Jurkat, Clone E6-1 (cell line): ENCODE measurements at regions not wholly inside any gene's neighbourhood (a gene's known extent, or its start where the extent isn't known, plus 50 kb on each side); places are given as distances from the start of the nearest gene placed in this dataset.
"Not testable (repeated sequence)": the region's sequence is repeated elsewhere in the genome, so short reads cannot be mapped to it uniquely, and the experiment has no call there.

Experiments
- DNase-seq: peaks from one replicate; pipeline ENCODE4 v3.0.0-alpha.2; 2011; ENCODE audit warnings: low read depth, low spot score
- H3K4me3 ChIP-seq: 2 replicates; pipeline ENCODE4 v1.5.1; 2011; ENCODE audit warnings: mild to moderate bottlenecking, low read length, control low read depth, moderate library complexity

GRCh38 chr13:73303851-73304250, 245.0 kb downstream of the KLF5 start:
- no peak for DNase-seq

DNA sequence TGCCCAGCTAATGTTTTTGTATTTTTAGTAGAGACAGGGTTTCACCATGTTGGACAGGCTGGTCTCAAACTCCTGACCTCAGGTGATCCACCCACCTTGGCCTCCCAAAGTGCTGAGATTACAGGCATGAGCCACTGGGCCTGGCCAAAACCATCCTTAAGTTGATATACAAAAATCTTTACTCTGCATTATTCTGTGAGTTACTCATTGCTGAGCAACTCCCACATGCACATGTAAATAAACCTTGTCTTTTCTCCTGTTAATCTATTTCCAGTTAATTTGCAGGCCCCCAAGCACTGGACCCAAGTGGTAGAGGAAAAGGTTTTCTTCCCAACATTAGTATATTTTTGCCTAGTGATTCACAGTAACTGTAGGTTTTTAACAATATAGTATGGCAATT, 242.8 kb downstream of the KLF5 start:
- DNase-seq, H3K4me3 ChIP-seq: not testable (repeated sequence)

More at GRCh38 chr13:73303851-73304250, 245.0 kb downstream of the KLF5 start:
- H3K4me3 ChIP-seq, result no peak overlapping the region

DNA sequence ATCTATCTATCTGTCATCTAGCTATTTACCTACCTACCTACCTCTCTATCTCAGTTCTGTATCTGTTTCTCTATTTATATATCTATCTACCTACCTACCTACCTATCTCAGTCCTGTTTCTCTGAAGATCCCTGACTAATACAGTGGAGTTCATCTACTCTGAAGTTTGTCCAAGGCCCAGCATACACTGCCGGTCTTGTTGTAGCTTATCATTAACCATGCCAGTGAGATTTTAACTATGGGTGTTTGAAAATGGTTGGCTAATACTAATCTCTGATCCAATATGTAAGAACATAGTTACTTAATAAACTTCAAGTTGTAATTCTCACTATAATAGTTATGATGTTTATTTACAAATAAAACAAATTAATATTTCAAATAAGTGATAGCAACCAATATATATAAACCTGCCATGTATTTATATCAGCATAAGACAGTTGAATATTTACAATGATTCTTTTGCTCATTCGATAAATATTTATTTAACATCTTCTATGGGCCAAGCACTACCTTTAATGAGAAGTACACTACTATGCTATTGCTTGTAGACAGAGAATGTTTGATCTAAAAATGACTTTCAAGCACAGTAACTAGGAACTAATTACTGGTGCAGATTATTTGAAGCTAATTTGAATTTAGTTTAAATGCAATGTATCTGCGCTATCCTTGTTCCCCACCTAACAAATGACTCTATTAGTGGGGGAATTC, 242.1 kb downstream of the KLF5 start:
- H3K4me3 ChIP-seq, result no peak overlapping the region
- DNase-seq, result no peak

DNA sequence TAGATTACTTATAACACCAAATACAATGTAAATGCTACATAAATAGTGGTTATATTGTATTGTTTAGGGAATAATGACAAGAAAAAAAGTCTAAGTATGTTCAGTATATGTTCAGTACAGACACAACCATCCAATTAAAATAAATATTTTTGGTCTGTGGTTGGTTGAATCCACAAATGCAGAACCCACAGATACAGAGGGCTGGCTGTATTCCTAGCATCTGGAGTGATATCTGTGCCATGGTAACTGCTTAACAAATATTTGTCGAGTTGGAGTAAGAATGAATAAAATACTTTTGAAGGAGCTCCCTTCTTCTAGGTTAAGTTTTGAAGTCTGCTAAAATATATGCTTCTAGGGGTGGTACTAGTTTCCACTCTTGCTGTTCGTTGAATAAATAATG, 241.0 kb downstream of the KLF5 start:
- DNase-seq, result no peak
- no peak overlapping the region for H3K4me3 ChIP-seq

- DNase-seq, result no peak
- no peak overlapping the region for H3K4me3 ChIP-seq
These were observed 235.2 kb downstream of the KLF5 start for GRCh38 chr13:73293913-73294523.

- H3K4me3 ChIP-seq, result no peak overlapping the region
- no peak for DNase-seq
These were observed 233.3 kb downstream of the KLF5 start for GRCh38 chr13:73292127-73292526.

DNA sequence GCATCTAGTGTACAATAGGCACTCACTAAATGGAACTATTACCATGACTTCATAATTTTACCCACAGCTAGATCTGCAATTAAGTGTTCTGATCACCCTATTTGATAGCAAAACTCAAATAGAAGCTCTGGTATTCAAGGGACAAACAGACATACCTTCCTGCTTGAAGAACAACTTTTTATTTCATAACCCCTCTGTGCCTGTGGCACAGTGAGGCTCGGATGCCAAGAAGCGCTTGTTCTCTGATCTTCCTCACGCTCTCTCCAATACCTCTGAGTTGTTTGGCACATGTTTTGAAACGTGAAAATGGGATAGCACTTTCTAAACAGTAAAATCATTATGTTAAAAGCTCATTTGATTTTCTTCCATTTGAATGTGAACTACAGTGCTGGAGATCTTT, 232.0 kb downstream of the KLF5 start:
- no peak overlapping the region for H3K4me3 ChIP-seq
- DNase-seq, result no peak

GRCh38 chr13:73288596-73288995, 229.8 kb downstream of the KLF5 start:
- DNase-seq, result no peak
- no peak overlapping the region for H3K4me3 ChIP-seq

GRCh38 chr13:73287831-73288230, 229.0 kb downstream of the KLF5 start:
- no peak overlapping the region for H3K4me3 ChIP-seq

DNA sequence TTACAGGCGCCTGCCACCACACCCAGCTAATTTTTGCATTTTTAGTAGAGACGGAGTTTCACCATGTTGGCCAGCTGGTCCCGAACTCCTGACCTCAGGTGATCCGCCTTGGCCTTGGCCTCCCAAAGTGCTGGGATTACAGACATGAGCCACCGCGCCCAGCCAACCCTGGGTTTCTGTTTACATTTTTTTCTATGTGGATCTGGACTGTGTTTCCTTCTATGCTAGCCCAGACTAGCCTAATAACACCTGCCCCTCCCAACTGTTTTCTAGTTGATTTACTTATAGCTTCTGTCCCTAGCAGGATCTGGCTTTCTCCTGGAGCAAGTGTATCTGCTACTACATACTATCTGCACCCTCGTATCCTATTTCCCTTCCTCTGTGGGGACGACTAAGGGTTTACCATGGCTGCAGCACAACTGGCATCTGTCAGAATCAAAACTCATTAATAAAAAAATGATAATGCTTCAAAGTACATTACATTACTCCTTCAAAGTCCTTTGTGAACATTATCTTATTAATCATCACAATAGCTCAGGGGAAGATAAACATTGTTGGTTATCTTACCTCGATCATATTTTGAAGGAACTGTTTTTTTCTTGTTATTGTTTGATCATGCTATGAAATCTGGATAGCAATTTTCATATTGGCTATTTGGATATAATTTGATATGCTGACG, 228.3 kb downstream of the KLF5 start:
- no peak for DNase-seq
- no peak overlapping the region for H3K4me3 ChIP-seq

More at GRCh38 chr13:73287831-73288230, 229.0 kb downstream of the KLF5 start:
- DNase-seq, result no peak

DNA sequence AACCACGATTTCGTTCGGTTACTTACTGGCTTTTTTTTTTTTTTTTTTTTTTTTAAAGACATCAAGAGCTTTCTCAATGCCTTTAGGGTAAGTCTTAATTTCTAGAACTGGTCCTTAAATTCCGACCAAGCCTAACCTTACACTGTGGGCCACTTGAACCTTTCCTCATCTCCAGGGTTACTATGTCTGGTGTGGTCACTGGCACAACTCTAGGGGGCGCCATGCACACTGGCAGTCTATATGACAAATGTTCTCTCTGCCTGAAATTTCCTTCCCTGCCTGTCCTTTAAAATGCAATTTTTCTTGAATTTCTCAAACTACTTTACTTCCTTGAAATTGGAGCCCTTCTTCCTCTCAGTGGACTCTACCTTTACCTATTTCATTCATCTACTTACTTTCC, 227.4 kb downstream of the KLF5 start:
- no peak for DNase-seq
- H3K4me3 ChIP-seq, result no peak overlapping the region

DNA sequence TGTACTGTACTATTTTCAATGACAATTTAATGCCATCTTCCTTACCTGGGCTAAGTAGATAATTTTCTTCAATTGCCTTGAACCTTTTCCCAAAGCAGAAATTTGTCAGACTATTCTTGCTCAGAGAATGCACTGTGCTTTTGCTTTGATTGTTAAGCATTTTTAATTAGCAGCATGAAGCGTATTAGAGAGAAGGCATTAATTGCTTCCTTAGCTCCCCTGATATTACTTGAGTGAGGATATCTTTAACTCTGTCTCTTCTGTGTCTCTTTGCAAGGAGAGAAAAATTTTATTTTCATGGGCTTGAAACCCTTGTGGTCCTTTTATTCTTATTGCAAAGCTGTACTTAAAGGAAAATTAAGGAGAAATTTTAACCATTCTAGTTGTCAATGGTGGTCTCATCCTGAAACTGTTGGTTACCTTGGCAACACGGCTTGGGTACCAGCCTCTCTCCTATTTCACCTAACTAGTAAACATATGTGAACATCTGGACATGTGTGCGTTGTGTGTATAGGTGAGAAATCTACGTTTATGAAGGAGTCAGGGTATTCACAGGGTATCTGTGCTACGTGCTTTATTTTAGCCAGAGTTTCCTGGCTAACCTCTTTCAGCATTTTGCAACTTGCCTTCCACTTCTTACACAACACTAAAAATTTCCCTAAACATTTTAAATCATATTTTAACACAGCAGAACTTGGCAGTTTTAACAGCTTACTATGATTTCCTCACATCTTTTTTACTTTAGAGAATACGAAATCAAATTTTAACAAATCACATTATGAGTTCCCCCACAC, 225.5 kb downstream of the KLF5 start:
- no peak for DNase-seq
- no peak overlapping the region for H3K4me3 ChIP-seq

DNA sequence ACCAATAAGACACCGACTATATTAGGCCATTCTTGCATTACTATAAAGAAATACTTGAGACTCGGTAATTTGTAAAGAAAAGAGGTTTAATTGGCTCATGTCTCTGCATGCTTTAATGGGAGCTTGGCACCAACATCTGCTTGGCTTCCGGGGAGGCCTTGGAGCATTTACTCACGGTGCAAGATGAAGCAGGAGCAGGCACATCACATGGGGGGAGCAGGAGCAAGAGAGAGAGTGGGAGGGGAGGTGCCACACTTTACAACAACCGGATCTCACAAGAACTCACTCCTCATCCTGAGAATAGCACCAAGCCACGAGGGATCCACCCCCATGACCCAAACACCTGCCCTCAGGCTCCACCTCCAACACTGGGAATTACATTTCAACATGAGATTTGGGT, 224.8 kb downstream of the KLF5 start:
- no peak for DNase-seq
- H3K4me3 ChIP-seq, result no peak overlapping the region

DNA sequence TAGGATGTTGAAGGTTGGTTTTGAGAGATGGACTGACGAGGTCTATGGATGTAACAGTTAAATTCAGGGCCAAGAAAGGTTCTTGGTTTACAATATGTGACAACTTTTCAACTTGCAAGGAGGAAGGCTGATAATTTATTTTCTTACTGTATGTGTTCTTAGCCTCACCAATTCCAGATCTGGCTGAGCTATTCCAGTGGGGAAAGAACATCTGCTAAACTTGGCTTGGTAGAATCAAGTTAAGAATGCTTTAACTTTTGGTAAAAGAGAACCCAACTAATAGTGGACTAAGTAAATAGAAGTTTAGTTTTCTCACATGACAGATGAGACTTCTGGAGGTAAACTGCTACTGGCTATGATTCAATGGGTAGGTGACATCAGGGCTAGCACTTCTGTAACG, 222.9 kb downstream of the KLF5 start:
- no peak for DNase-seq
- H3K4me3 ChIP-seq, result no peak overlapping the region

DNA sequence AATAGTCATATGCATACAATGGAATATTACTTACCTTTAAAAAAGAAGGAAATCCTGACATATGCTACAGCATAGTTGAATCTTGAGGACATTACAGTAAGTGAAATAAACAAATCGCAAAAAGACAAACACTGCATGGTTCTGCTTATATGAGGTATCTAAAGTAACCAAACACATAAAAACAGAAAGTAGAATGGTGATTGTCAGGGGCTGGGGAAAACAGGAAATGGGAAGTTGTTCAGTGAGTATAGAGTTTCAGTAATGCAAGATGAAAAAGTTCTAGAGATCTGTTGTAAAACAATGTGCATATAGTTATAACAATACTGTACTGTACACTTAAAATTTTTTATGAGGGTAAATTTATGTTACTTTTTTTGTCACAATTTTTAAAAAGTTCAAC, 219.4 kb downstream of the KLF5 start:
- H3K4me3 ChIP-seq, result no peak overlapping the region
- DNase-seq, result no peak

- DNase-seq, result peak; percentile 49
- no peak overlapping the region for H3K4me3 ChIP-seq
These were observed 216.4 kb downstream of the KLF5 start for GRCh38 chr13:73275163-73275562.

DNA sequence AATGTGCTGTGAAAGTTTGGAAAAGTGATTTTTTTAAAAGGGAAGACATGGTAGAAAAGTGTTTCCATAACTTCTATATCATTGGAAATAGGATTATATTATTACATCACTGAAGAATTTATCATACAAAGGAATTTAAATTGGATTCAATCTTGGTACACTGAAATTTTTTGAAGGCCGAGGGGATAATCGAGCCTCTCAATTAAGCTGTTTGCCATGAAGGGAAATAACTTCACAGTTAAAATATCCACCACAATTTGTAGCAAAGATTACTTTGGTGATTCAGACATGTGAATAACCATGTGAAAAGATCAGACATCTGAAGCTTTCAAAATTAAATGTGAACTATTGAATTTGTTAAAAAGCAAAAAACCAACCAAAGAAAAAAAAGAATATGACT, 215.3 kb downstream of the KLF5 start:
- no peak overlapping the region for H3K4me3 ChIP-seq
- no peak for DNase-seq

- DNase-seq, result no peak
- no peak overlapping the region for H3K4me3 ChIP-seq
These were observed 214.9 kb downstream of the KLF5 start for GRCh38 chr13:73273745-73274144.

- no peak for DNase-seq
- H3K4me3 ChIP-seq, result no peak overlapping the region
These were observed 214.5 kb downstream of the KLF5 start for GRCh38 chr13:73273276-73273675.

GRCh38 chr13:73272831-73273230, 214.0 kb downstream of the KLF5 start:
- no peak for DNase-seq
- H3K4me3 ChIP-seq, result no peak overlapping the region
